Stimulated activated CD8-positive, alpha-beta memory T cell treated with anti-CD3 and anti-CD28 coated beads, Interleukin-15, amount 100 ng/mL, for 1 hour (primary cell): ENCODE measurements at regions not wholly inside any gene's neighbourhood (a gene's known extent, or its start where the extent isn't known, plus 50 kb on each side); places are given as distances from the start of the nearest gene placed in this dataset.
A peak's percentile ranks its signal among the peaks of the same experiment; 100 is the strongest.
"Not testable (repeated sequence)": the region's sequence is repeated elsewhere in the genome, so short reads cannot be mapped to it uniquely, and the experiment has no call there.

ENCODE experiments used
- DNase-seq: peaks from one replicate; pipeline ENCODE4 v3.0.0-alpha.2; 2020; ENCODE audit warnings: low read depth

GRCh38 chr6:5837323-5837722 is 169.4 kb downstream of the NRN1 start:
- no peak for DNase-seq

DNA sequence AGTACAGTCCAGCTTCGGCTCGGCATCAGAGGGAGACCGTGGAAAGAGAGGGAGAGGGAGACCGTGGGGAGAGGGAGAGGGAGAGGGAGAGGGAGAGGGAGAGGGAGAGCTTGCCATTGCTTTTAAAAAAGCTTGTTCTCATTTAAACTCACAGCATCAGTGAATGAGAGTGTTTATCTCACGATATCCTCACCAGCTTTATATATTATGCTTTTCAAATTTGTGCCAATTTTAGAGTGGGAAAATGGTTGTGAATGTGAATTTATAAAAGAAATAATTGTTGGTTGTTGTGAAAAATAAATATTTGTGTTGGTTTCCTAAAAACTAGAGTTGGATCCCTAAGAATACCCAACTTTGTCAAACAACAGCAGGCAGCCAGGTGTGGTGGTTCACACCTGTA is 170.1 kb downstream of the NRN1 start:
- DNase-seq, result not testable (repeated sequence)

DNA sequence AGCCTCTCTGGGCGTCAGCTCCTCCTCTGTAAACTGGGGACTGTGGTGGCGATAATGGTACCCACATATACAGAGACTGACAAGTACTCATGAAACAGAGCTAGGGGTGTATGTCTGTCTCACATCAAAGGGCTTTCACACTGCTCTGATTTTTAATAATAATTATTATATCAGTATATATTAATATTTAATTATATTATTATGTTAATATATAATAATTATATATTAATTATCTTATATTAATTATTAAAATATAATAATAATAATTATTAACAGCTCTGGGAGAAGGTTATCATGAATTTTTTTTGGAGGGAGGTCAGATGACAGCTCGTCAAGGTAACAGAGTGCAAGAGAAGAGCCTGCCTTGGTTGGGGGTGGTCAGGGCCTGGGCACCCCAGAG is 173.6 kb downstream of the NRN1 start:
- no peak for DNase-seq

- DNase-seq, result no peak
Observed at GRCh38 chr6:5832668-5833067, 174.1 kb downstream of the NRN1 start.

- DNase-seq, result peak; percentile 11
Observed at GRCh38 chr6:5831219-5831862, 175.4 kb downstream of the NRN1 start.

DNA sequence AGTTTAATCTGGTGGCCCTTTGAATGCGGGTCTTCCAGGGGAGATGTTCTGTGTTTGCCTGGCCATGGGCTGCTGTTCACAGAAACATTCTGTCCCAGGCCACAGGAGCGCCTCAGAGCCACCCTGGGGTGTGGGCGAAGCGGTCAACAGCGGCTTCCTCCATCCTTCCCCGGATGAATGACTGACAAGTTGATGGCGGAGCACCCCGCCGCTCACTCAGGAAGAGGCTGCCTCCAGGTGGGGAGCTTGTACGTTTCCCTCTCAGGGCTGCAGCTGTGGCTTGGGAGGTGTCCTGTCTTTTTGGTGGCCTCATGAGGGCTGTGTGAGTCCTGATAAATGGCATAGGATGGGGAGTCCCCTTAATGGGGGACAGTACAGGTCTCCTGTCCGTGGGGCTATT is 178.4 kb downstream of the NRN1 start:
- no peak for DNase-seq

- DNase-seq, result no peak
Observed at GRCh38 chr6:5827056-5827904, 179.4 kb downstream of the NRN1 start.

DNA sequence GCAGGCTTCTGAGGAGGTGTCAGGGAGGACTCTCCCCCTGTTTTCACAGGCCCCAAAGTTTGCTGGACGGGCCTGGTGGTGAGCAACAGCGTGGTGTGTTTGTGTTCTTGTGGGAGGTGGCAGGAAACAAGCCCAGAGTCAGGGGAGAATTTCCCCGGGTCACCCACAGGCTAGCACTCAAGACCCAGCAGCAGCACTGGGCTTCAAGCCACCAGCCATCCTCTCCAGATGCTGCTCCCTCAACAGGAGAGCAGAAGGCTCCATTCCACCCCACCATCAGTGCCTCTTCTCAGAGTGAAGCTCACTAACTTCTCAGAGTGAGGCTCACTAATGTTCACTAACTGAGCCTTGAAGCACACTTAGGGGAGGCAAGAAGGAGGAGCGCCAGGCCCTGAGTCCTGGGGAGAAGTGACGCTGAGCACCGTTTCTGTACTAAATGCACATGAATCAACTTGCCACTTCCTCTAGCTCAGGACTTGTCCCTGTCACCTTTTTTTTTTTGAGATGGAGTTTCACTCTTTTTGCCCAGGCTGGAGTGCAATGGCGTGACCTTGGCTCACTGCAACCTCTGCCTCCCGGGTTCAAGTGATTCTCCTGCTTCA is 182.2 kb downstream of the NRN1 start:
- DNase-seq, result not testable (repeated sequence)
